Mesenchymal stem cell (in vitro differentiated cells and primary cell): ENCODE measurements at regions not wholly inside any gene's neighbourhood (a gene's known extent, or its start where the extent isn't known, plus 50 kb on each side); places are given as distances from the start of the nearest gene placed in this dataset.

Experiments used
- DNase-seq: peaks from one replicate; pipeline ENCODE4 v3.0.0-alpha.2; 2013
- H2AFZ ChIP-seq: one replicate; pipeline ENCODE4 v1.6.1; 2013; ENCODE audit warnings: low read depth, mild to moderate bottlenecking, control low read depth, inconsistent platforms, low read length, moderate library complexity
- H2AK5ac ChIP-seq: 2 replicates; pipeline ENCODE4 v1.6.1; 2013; ENCODE audit warnings: low read length, moderate library complexity, mild to moderate bottlenecking, inconsistent platforms; ENCODE audit not compliant: severe bottlenecking
- H2BK120ac ChIP-seq: one replicate; pipeline ENCODE4 v1.6.1; 2013; ENCODE audit warnings: low read depth, mild to moderate bottlenecking, inconsistent platforms, low read length, moderate library complexity
- H2BK12ac ChIP-seq, 2 experiments: one replicate each; pipeline ENCODE4 v1.6.1; 2013; ENCODE audit warnings: inconsistent platforms in 2 of 2, low read length in 2 of 2, mild to moderate bottlenecking in 2 of 2, moderate library complexity in 2 of 2, control low read depth in 1 of 2
- H2BK15ac ChIP-seq: one replicate; pipeline ENCODE4 v1.6.1; 2013; ENCODE audit warnings: mild to moderate bottlenecking, low read depth, inconsistent platforms; ENCODE audit not compliant: poor library complexity, severe bottlenecking
- H2BK5ac ChIP-seq: 2 replicates; pipeline ENCODE4 v1.6.1; 2013; ENCODE audit warnings: low read depth, mild to moderate bottlenecking, low read length, control low read depth, inconsistent platforms; ENCODE audit not compliant: poor library complexity, severe bottlenecking
- H3K14ac ChIP-seq, 2 experiments: one replicate each; pipeline ENCODE4 v1.6.1; 2013; ENCODE audit warnings: inconsistent platforms in 2 of 2, low read length in 2 of 2, control low read depth in 1 of 2, mild to moderate bottlenecking in 1 of 2, moderate library complexity in 1 of 2
- H3K18ac ChIP-seq, 2 experiments: one replicate each; pipeline ENCODE4 v1.6.1; 2013; ENCODE audit warnings: inconsistent platforms in 2 of 2, low read length in 2 of 2, control low read depth in 1 of 2, low read depth in 1 of 2, mild to moderate bottlenecking in 1 of 2
- H3K23ac ChIP-seq, 2 experiments: one replicate each; pipeline ENCODE4 v1.6.1; 2013; ENCODE audit warnings: inconsistent platforms in 2 of 2, low read length in 2 of 2, mild to moderate bottlenecking in 2 of 2, moderate library complexity in 2 of 2, control low read depth in 1 of 2
- H3K27ac ChIP-seq: 2 replicates; pipeline ENCODE4 v1.5.1; 2013; ENCODE audit warnings: mild to moderate bottlenecking, moderate library complexity, low read length, control low read depth, inconsistent platforms; ENCODE audit not compliant: poor library complexity, severe bottlenecking
- H3K27me3 ChIP-seq, 2 experiments: 2 replicates each; pipeline versions ENCODE4 v1.6.1 to v1.7.0; 2013; ENCODE audit warnings: low read length in 2 of 2, mild to moderate bottlenecking in 2 of 2, moderate library complexity in 2 of 2, control low read depth in 1 of 2, inconsistent platforms in 1 of 2; ENCODE audit not compliant: control insufficient read depth in 1 of 2, insufficient read depth in 1 of 2
- H3K36me3 ChIP-seq, 2 experiments: 2 replicates each; pipeline versions ENCODE4 v1.6.1 to v1.7.0; 2013; ENCODE audit warnings: low read length in 2 of 2, control low read depth in 1 of 2, inconsistent platforms in 1 of 2, low read depth in 1 of 2, mild to moderate bottlenecking in 1 of 2; ENCODE audit not compliant: insufficient read depth in 2 of 2, control insufficient read depth in 1 of 2
- H3K4ac ChIP-seq, 2 experiments: one replicate each; pipeline ENCODE4 v1.6.1; 2013; ENCODE audit warnings: inconsistent platforms in 2 of 2, low read length in 2 of 2, mild to moderate bottlenecking in 2 of 2, moderate library complexity in 2 of 2, control low read depth in 1 of 2, low read depth in 1 of 2
- H3K4me1 ChIP-seq: 2 replicates; pipeline ENCODE4 v1.6.1; 2013; ENCODE audit warnings: low read depth, low read length, control low read depth; ENCODE audit not compliant: control insufficient read depth, insufficient read depth
- H3K4me2 ChIP-seq: 2 replicates; pipeline ENCODE4 v1.6.1; 2013; ENCODE audit warnings: low read length, mild to moderate bottlenecking, inconsistent platforms; ENCODE audit not compliant: poor library complexity, severe bottlenecking
- H3K4me3 ChIP-seq, 2 experiments: 2 replicates each; pipeline versions ENCODE4 v1.5.1 to v1.7.0; 2013; ENCODE audit warnings: low read length in 2 of 2, mild to moderate bottlenecking in 2 of 2, control low read depth in 1 of 2, low read depth in 1 of 2; ENCODE audit not compliant: insufficient read depth in 1 of 2
- H3K79me1 ChIP-seq: replicated peaks from 2 replicates; pipeline ENCODE4 v1.6.1; 2013; ENCODE audit warnings: mild to moderate bottlenecking, control low read depth, low read length, inconsistent platforms; ENCODE audit not compliant: poor library complexity, severe bottlenecking
- H3K9ac ChIP-seq: 2 replicates; pipeline ENCODE4 v1.7.0; 2013; ENCODE audit warnings: mild to moderate bottlenecking, low read length, moderate library complexity
- H3K9me3 ChIP-seq: 2 replicates; pipeline ENCODE4 v1.7.0; 2013; ENCODE audit warnings: mild to moderate bottlenecking, low read length; ENCODE audit not compliant: control insufficient read depth
- H4K8ac ChIP-seq: one replicate; pipeline ENCODE4 v1.6.1; 2013; ENCODE audit warnings: inconsistent platforms, mild to moderate bottlenecking, low read length, moderate library complexity
- H4K91ac ChIP-seq: one replicate; pipeline ENCODE4 v1.6.1; 2013; ENCODE audit warnings: mild to moderate bottlenecking, low read length, inconsistent platforms
- WGBS: methylation state at CpG from one replicate; pipeline ENCODE4 v1.1.7; 2013; ENCODE audit warnings: mixed read lengths; 5-methylcytosine and 5-hydroxymethylcytosine counted together

- no peak overlapping the region for H2BK15ac ChIP-seq
- no peaks in the 10 kb centered on the region for H3K4me1 ChIP-seq
- H3K18ac ChIP-seq = no peak overlapping the region
- no peak overlapping the region for H2BK12ac ChIP-seq
- no peak overlapping the region for H3K23ac ChIP-seq
- H3K4me2 ChIP-seq = no peak overlapping the region
- no peak overlapping the region for H2BK5ac ChIP-seq
- H4K91ac ChIP-seq = no peak overlapping the region
- no peak overlapping the region for H3K9ac ChIP-seq
- H2BK120ac ChIP-seq = no peak overlapping the region
- peaks cover 2% of the 10 kb centered on the region for H3K9me3 ChIP-seq
- H3K79me1 ChIP-seq = no peaks in the 10 kb centered on the region
- H3K14ac ChIP-seq = no peak overlapping the region
- H3K4me3 ChIP-seq = no peak overlapping the region
- H4K8ac ChIP-seq = no peak overlapping the region
- no peak for DNase-seq
- H3K27me3 ChIP-seq = no peaks in the 10 kb centered on the region
- H2AFZ ChIP-seq = no peak overlapping the region
- WGBS = 41% methylated on average over 3 of the region's 4 CpGs
- no peak overlapping the region for H2AK5ac ChIP-seq
- no peaks in the 10 kb centered on the region for H3K36me3 ChIP-seq
- H3K4ac ChIP-seq = no peak overlapping the region
- H3K27ac ChIP-seq = no peak overlapping the region
These were observed 1063.4 kb downstream of the PLA2G4A start for GRCh38 chr1:187891993-187892682.

- no peak overlapping the region for H3K9ac ChIP-seq
- no peak overlapping the region for H3K27ac ChIP-seq
- H4K91ac ChIP-seq = no peak overlapping the region
- DNase-seq = no peak
- H3K4me3 ChIP-seq = no peak overlapping the region
- H2BK120ac ChIP-seq = no peak overlapping the region
- H3K14ac ChIP-seq = no peak overlapping the region
- no peak overlapping the region for H2BK12ac ChIP-seq
- no peak overlapping the region for H2BK15ac ChIP-seq
- H3K36me3 ChIP-seq = no peaks in the 10 kb centered on the region
- H3K9me3 ChIP-seq = peaks cover 2% of the 10 kb centered on the region
- H3K23ac ChIP-seq = no peak overlapping the region
- no peak overlapping the region for H3K18ac ChIP-seq
- H3K4me2 ChIP-seq = no peak overlapping the region
- no peak overlapping the region for H2BK5ac ChIP-seq
- no peak overlapping the region for H2AFZ ChIP-seq
- H2AK5ac ChIP-seq = no peak overlapping the region
- H4K8ac ChIP-seq = no peak overlapping the region
- H3K4ac ChIP-seq = no peak overlapping the region
- H3K79me1 ChIP-seq = no peaks in the 10 kb centered on the region
- no peaks in the 10 kb centered on the region for H3K27me3 ChIP-seq
- no peaks in the 10 kb centered on the region for H3K4me1 ChIP-seq
These were observed 1063.9 kb downstream of the PLA2G4A start for GRCh38 chr1:187892683-187893039.

- H2AFZ ChIP-seq = no peak overlapping the region
- H3K4me3 ChIP-seq = no peak overlapping the region
- no peaks in the 10 kb centered on the region for H3K79me1 ChIP-seq
- no peak overlapping the region for H3K9ac ChIP-seq
- H2BK15ac ChIP-seq = no peak overlapping the region
- H3K27me3 ChIP-seq = no peaks in the 10 kb centered on the region
- no peaks in the 10 kb centered on the region for H3K36me3 ChIP-seq
- H3K14ac ChIP-seq = no peak overlapping the region
- no peak overlapping the region for H2BK12ac ChIP-seq
- H3K4me1 ChIP-seq = no peaks in the 10 kb centered on the region
- no peak overlapping the region for H4K91ac ChIP-seq
- H3K9me3 ChIP-seq = peaks cover 2% of the 10 kb centered on the region
- H2BK120ac ChIP-seq = no peak overlapping the region
- H3K4me2 ChIP-seq = no peak overlapping the region
- H3K4ac ChIP-seq = no peak overlapping the region
- no peak overlapping the region for H4K8ac ChIP-seq
- no peak overlapping the region for H2AK5ac ChIP-seq
- whole genome bisulfite sequencing = 100% methylated on average over 1 of the region's 2 CpGs
- H3K23ac ChIP-seq = no peak overlapping the region
- no peak overlapping the region for H3K18ac ChIP-seq
- no peak for DNase-seq
- no peak overlapping the region for H3K27ac ChIP-seq
- no peak overlapping the region for H2BK5ac ChIP-seq
These were observed 1064.7 kb downstream of the PLA2G4A start for GRCh38 chr1:187893471-187893870.

GRCh38 chr1:187894349-187894748, 1065.6 kb downstream of the PLA2G4A start:
- Histone ChIP-seq H3K9ac (no peak overlapping the region), H2AK5ac (no peak overlapping the region), H3K36me3 (no peaks in the 10 kb centered on the region), H2AFZ (no peak overlapping the region), H2BK15ac (no peak overlapping the region), H3K27ac (no peak overlapping the region), H3K27me3 (no peaks in the 10 kb centered on the region), H3K18ac (no peak overlapping the region), H3K4me2 (no peak overlapping the region), H3K4ac (no peak overlapping the region), H2BK5ac (no peak overlapping the region), H3K23ac (no peak overlapping the region), H4K91ac (no peak overlapping the region), H3K4me1 (no peaks in the 10 kb centered on the region), H4K8ac (no peak overlapping the region), H3K14ac (no peak overlapping the region), H2BK12ac (no peak overlapping the region), H3K4me3 (no peak overlapping the region), H2BK120ac (no peak overlapping the region), H3K9me3 (peaks cover 2% of the 10 kb centered on the region), H3K79me1 (no peaks in the 10 kb centered on the region)
- no peak for DNase-seq
- WGBS = 100% methylated on average over 2 of the region's 3 CpGs
